Endodermal cell (in vitro differentiated cells): ENCODE measurements at regions not wholly inside any gene's neighbourhood (a gene's known extent, or its start where the extent isn't known, plus 50 kb on each side); places are given as distances from the start of the nearest gene placed in this dataset.

Experiments used
- DNase-seq: peaks from one replicate; pipeline ENCODE4 v3.0.0-alpha.2; 2017
- H3K27ac ChIP-seq: 2 replicates; pipeline ENCODE4 v1.5.1; 2013; ENCODE audit warnings: mild to moderate bottlenecking, low read depth, low read length, moderate library complexity
- H3K27me3 ChIP-seq: 2 replicates; pipeline ENCODE4 v1.6.1; 2013; ENCODE audit warnings: mild to moderate bottlenecking, low read length, moderate library complexity; ENCODE audit not compliant: insufficient read depth, control insufficient read depth, poor library complexity, severe bottlenecking
- H3K36me3 ChIP-seq: 2 replicates; pipeline ENCODE4 v1.7.0; 2013; ENCODE audit warnings: mild to moderate bottlenecking, low read length, moderate library complexity; ENCODE audit not compliant: control insufficient read depth, insufficient read depth
- H3K4me1 ChIP-seq: one replicate; pipeline ENCODE4 v1.7.0; 2013; ENCODE audit warnings: low read length; ENCODE audit not compliant: control insufficient read depth, insufficient read depth
- H3K4me3 ChIP-seq: 2 replicates; pipeline ENCODE4 v1.5.1; 2013; ENCODE audit warnings: mild to moderate bottlenecking, low read length, moderate library complexity
- H3K9ac ChIP-seq: 2 replicates; pipeline ENCODE4 v1.6.1; 2013; ENCODE audit warnings: mild to moderate bottlenecking, low read length, moderate library complexity; ENCODE audit not compliant: poor library complexity, severe bottlenecking; ENCODE audit errors: extremely low read depth
- H3K9me3 ChIP-seq: 2 replicates; pipeline ENCODE4 v1.6.1; 2013; ENCODE audit warnings: mild to moderate bottlenecking, low read length, moderate library complexity; ENCODE audit not compliant: control insufficient read depth
- H3K27ac Mint-ChIP-seq: 2 replicates; pipeline ENCODE4 v1.8.0; 2020; ENCODE audit warnings: mixed read lengths
- H3K27me3 Mint-ChIP-seq: 2 replicates; pipeline ENCODE4 v1.8.0; 2021; ENCODE audit warnings: mild to moderate bottlenecking, mixed read lengths; ENCODE audit not compliant: insufficient read depth
- H3K36me3 Mint-ChIP-seq: 2 replicates; pipeline ENCODE4 v1.8.0; 2020; ENCODE audit warnings: low read depth, mixed read lengths
- H3K4me1 Mint-ChIP-seq: 2 replicates; pipeline ENCODE4 v1.8.0; 2020; ENCODE audit warnings: mixed read lengths
- H3K4me3 Mint-ChIP-seq: 2 replicates; pipeline ENCODE4 v1.8.0; 2020; ENCODE audit warnings: mild to moderate bottlenecking, moderate library complexity, mixed read lengths
- H3K9me3 Mint-ChIP-seq: 2 replicates; pipeline ENCODE4 v1.8.0; 2020; ENCODE audit warnings: mild to moderate bottlenecking, mixed read lengths
- CTCF ChIP-seq: fragments of 200-600 bp; sonication (generic); conservative IDR thresholded peaks from 2 replicates; pipeline ENCODE4 v1.5.0; 2021; ENCODE audit warnings: antibody characterized with exemption, mild to moderate bottlenecking
- WGBS, 2 experiments: methylation state at CpG; one replicate each; pipeline versions ENCODE4 v1.1.5 to v1.1.7; 2013; ENCODE audit warnings: missing lambda C conversion rate in 2 of 2, mixed read lengths in 1 of 2; ENCODE audit not compliant: insufficient coverage in 1 of 2, insufficient read length in 1 of 2; 5-methylcytosine and 5-hydroxymethylcytosine counted together

- H3K4me3 ChIP-seq: no peak overlapping the region
- H3K27ac Mint-ChIP-seq: no peak overlapping the region
- no peaks in the 10 kb centered on the region for H3K36me3 ChIP-seq
- DNase-seq: no peak
- H3K9ac ChIP-seq: no peak overlapping the region
- H3K36me3 Mint-ChIP-seq: no peaks in the 10 kb centered on the region
- peaks cover 8% of the 10 kb centered on the region for H3K27me3 Mint-ChIP-seq
- H3K27ac ChIP-seq: no peak overlapping the region
- no peak overlapping the region for H3K4me3 Mint-ChIP-seq
- no peaks in the 10 kb centered on the region for H3K9me3 Mint-ChIP-seq
- 74% methylated on average over 1 of the region's 1 CpG; no CpG with 5 or more reads in 1 of the 2 experiments for WGBS, 2 experiments
- TF ChIP-seq CTCF: peak; percentile 44
- peaks cover 23% of the 10 kb centered on the region for H3K4me1 Mint-ChIP-seq
- H3K9me3 ChIP-seq: no peaks in the 10 kb centered on the region
- H3K27me3 ChIP-seq: no peaks in the 10 kb centered on the region
- H3K4me1 ChIP-seq: no peaks in the 10 kb centered on the region
Observed at GRCh38 chr1:164914208-164914607, 355.2 kb downstream of the PBX1 start.

GRCh38 chr1:164912290-164912689 is 353.3 kb downstream of the PBX1 start:
- Mint-ChIP-seq H3K36me3 (no peaks in the 10 kb centered on the region), H3K4me3 (no peak overlapping the region), H3K9me3 (no peaks in the 10 kb centered on the region), H3K27ac (no peak overlapping the region), H3K4me1 (peaks cover 18% of the 10 kb centered on the region), H3K27me3 (peaks cover 7% of the 10 kb centered on the region)
- H3K9ac ChIP-seq: no peak overlapping the region
- no peak for TF ChIP-seq CTCF
- H3K27me3 ChIP-seq: no peaks in the 10 kb centered on the region
- 85 to 92% methylated on average over 7 to 8 of the region's 8 CpGs for WGBS, 2 experiments
- H3K4me3 ChIP-seq: no peak overlapping the region
- no peaks in the 10 kb centered on the region for H3K36me3 ChIP-seq
- no peaks in the 10 kb centered on the region for H3K9me3 ChIP-seq
- no peaks in the 10 kb centered on the region for H3K4me1 ChIP-seq
- H3K27ac ChIP-seq: no peak overlapping the region
- peak; percentile 51 for DNase-seq

GRCh38 chr1:164910671-164911070 is 351.7 kb downstream of the PBX1 start:
- no peak overlapping the region for H3K4me3 ChIP-seq
- no peak for DNase-seq
- H3K27me3 ChIP-seq: no peaks in the 10 kb centered on the region
- H3K4me3 Mint-ChIP-seq: no peak overlapping the region
- H3K4me1 ChIP-seq: no peaks in the 10 kb centered on the region
- no peak overlapping the region for H3K27ac ChIP-seq
- no peaks in the 10 kb centered on the region for H3K36me3 ChIP-seq
- WGBS, 2 experiments: 89 to 100% methylated on average over 2 of the region's 2 CpGs
- H3K4me1 Mint-ChIP-seq: peaks cover 12% of the 10 kb centered on the region
- H3K27ac Mint-ChIP-seq: no peak overlapping the region
- no peaks in the 10 kb centered on the region for H3K9me3 Mint-ChIP-seq
- H3K9me3 ChIP-seq: no peaks in the 10 kb centered on the region
- peaks cover 11% of the 10 kb centered on the region for H3K27me3 Mint-ChIP-seq
- no peaks in the 10 kb centered on the region for H3K36me3 Mint-ChIP-seq
- no peak for TF ChIP-seq CTCF
- H3K9ac ChIP-seq: no peak overlapping the region
